Activated CD4-positive, alpha-beta memory T cell treated with anti-CD3 and anti-CD28 coated beads, Interleukin-2, amount 10 ng/mL, durations not matched to agents 7 days and 5 days (primary cell): ENCODE measurements at regions not wholly inside any gene's neighbourhood (a gene's known extent, or its start where the extent isn't known, plus 50 kb on each side); places are given as distances from the start of the nearest gene placed in this dataset.

Experiments used
- CTCF ChIA-PET: fragments of 350-600 bp; sonication (Branson Sonifier 250); formaldehyde crosslinking; loops from one replicate; lab custom pipeline; 2021; ENCODE audit warnings: antibody characterized with exemption, inconsistent platforms; lab: Charles Lee
- POLR2A ChIA-PET: fragments of 350-600 bp; sonication (Branson Sonifier 250); formaldehyde crosslinking; loops from one replicate; lab custom pipeline; 2021; ENCODE audit warnings: antibody characterized with exemption; lab: Charles Lee
- DNase-seq: peaks from one replicate; pipeline ENCODE4 v3.0.0-alpha.2; 2020
- H3K27ac Mint-ChIP-seq: one replicate; pipeline ENCODE4 v1.8.0; 2021; ENCODE audit warnings: mild to moderate bottlenecking, mixed read lengths
- H3K27me3 Mint-ChIP-seq: one replicate; pipeline ENCODE4 v1.8.0; 2021; ENCODE audit warnings: mixed read lengths
- H3K36me3 Mint-ChIP-seq: one replicate; pipeline ENCODE4 v1.8.0; 2021; ENCODE audit warnings: low read depth, mixed read lengths
- H3K4me1 Mint-ChIP-seq: one replicate; pipeline ENCODE4 v1.8.0; 2021; ENCODE audit warnings: mixed read lengths
- H3K4me3 Mint-ChIP-seq: one replicate; pipeline ENCODE4 v1.8.0; 2021; ENCODE audit warnings: mild to moderate bottlenecking, mixed read lengths
- H3K9me3 Mint-ChIP-seq: one replicate; pipeline ENCODE4 v1.8.0; 2021; ENCODE audit warnings: mixed read lengths

DNA sequence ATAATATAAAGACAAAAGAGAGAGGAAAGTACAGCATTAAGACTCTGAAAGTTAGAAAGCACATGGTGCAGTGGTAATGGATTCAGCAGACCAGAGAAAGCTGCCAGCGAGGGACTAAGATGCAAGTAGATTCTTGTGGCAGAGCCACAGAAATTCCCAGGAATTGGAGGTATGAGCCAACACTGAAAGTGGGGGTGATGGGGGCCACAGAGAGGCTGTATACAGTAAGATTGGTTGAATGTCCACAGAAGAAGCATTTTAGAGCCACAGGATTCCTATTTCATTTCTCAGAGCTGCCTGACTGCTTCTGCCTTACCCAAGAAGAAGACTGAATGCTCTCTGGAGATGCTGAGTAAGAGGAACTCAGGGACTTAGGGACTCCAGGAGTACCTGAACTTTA is 295.0 kb downstream of the LMO7 start:
- peaks cover 3% of the 10 kb centered on the region for H3K27me3 Mint-ChIP-seq
- H3K4me1 Mint-ChIP-seq = no peaks in the 10 kb centered on the region
- H3K4me3 Mint-ChIP-seq = no peak overlapping the region
- H3K9me3 Mint-ChIP-seq = no peaks in the 10 kb centered on the region
- no peak overlapping the region for H3K27ac Mint-ChIP-seq
- no peak for DNase-seq
- ChIA-PET CTCF (no interaction called here), POLR2A (no interaction called here)
- no peaks in the 10 kb centered on the region for H3K36me3 Mint-ChIP-seq

DNA sequence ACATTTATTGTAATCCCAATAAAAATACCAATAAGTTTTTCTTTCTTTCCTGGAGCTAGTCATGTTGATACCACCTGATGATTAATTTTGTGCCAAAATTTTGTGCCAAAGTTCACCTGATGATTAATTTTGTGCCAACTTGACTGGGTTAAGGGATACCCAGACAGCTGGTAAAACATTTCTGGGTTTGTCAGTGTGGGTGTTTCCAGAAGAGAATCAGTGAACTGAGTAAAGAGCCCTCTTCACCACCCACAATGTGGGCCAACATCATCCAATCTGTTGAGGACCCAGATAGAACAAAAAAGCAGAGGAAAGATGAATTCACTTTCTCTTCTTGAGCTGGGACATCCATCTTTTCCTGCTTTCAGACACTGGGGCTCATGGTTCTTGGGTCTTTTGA is 292.9 kb downstream of the LMO7 start:
- POLR2A ChIA-PET = no interaction called here
- H3K4me3 Mint-ChIP-seq = no peak overlapping the region

DNA sequence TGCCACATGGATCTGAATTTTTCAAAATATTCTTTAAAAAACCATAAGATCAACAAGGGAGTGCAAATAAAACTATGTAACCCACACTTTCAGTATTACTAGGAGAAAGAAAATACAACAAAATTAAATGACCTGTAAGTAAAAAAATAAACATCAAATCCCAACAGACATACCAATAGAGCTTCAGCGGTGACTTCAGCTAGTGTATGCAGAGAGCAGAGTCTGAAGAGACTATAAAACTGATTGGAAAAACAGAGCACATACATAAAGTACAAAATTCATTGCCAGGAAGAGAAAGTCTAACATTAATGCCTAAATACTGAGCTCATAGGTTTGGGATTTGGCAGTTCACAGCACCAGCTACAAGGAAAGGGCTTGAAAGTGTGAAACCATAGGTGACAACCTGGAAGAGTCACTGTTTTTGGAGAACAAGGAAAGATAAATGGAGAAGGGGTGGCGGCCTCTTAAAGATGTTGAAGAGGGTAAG is 291.1 kb downstream of the LMO7 start:
- no peak overlapping the region for H3K27ac Mint-ChIP-seq
- POLR2A ChIA-PET = no interaction called here
- no peak overlapping the region for H3K4me3 Mint-ChIP-seq
- H3K9me3 Mint-ChIP-seq = no peaks in the 10 kb centered on the region
- CTCF ChIA-PET = no interaction called here
- H3K36me3 Mint-ChIP-seq = no peaks in the 10 kb centered on the region
- peaks cover 2% of the 10 kb centered on the region for H3K27me3 Mint-ChIP-seq
- DNase-seq = no peak
- H3K4me1 Mint-ChIP-seq = no peaks in the 10 kb centered on the region

More for the DNA sequence above, 292.9 kb downstream of the LMO7 start:
- Mint-ChIP-seq H3K27me3 (peaks cover 3% of the 10 kb centered on the region), H3K9me3 (no peaks in the 10 kb centered on the region), H3K27ac (no peak overlapping the region), H3K36me3 (no peaks in the 10 kb centered on the region), H3K4me1 (no peaks in the 10 kb centered on the region)
- DNase-seq = no peak
- CTCF ChIA-PET = no interaction called here

DNA sequence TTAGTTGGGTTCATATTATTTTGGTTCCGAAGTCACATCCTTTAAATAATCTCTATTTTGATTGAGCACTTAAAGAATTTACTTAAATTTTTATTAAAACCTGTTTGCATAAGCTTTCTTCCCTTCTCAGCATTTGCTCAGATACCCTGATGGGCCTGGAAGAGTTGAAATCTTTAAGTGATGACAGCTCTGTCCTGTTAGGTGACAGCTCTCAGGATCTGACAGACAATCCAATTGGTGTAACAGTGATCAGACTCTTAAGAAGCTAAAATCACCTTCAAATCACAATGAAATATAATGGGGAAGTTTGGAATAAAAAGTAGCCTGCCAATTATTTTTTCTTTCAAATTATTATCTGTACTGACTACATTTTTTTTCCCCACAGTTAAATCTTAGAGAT is 284.4 kb downstream of the LMO7 start:
- Mint-ChIP-seq H3K27me3 (peaks cover 4% of the 10 kb centered on the region), H3K4me1 (no peaks in the 10 kb centered on the region), H3K9me3 (no peaks in the 10 kb centered on the region), H3K36me3 (no peaks in the 10 kb centered on the region), H3K4me3 (no peak overlapping the region), H3K27ac (no peak overlapping the region)
- no peak for DNase-seq
- CTCF ChIA-PET = no interaction called here
- POLR2A ChIA-PET = no interaction called here

DNA sequence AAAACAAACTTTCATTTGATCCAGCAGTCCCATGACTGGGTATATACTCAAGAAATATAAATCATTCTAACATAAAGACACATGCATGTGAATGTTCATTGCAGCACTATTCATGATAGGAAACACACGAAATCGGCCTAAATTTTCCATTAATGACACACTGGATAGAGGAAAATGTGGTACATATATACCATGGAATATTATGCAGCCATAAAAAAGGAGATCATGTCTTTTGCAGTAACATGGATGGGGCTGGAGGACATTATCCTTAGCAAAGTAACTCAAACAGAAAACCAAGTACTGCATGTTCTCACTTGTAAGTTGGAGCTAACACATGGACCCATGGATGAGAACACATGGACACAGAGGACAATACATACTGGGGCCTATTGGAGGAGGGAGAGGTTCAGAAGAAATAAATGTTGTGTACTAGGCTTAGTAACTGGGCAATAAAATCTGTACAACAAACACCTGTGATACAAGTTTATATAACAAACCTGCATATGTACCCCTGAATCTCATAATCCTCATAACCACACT is 283.6 kb downstream of the LMO7 start:
- POLR2A ChIA-PET = no interaction called here
- CTCF ChIA-PET = no interaction called here

DNA sequence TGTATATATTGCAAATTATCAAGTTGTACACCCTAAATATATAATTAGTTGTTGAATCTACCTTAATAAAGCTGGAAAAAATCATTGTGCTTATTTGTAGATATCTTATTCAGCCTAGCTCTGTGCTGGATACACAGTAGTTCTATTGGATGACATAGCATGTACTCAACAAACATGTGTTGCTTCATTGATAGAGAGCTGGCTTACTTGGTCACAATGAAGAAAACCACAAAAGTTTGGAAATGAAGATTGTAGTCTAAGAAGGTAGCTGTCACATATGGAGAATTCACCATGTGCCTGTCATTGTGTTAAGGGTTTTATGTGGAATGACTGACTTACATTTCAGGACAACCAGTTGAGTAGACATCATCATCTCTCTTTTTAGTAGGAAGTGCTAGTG is 278.9 kb downstream of the LMO7 start:
- no peaks in the 10 kb centered on the region for H3K4me1 Mint-ChIP-seq
- no peak overlapping the region for H3K27ac Mint-ChIP-seq
- H3K27me3 Mint-ChIP-seq = no peaks in the 10 kb centered on the region
- ChIA-PET POLR2A (no interaction called here), CTCF (interaction anchor here (1.5 kb wide), 1 partner anchor 39 kb away, joined by 4 read pairs; no protein-coding TSS in a partner anchor)
- DNase-seq = no peak
- no peaks in the 10 kb centered on the region for H3K36me3 Mint-ChIP-seq
- no peak overlapping the region for H3K4me3 Mint-ChIP-seq
- no peaks in the 10 kb centered on the region for H3K9me3 Mint-ChIP-seq

More for the DNA sequence above, 283.6 kb downstream of the LMO7 start:
- Mint-ChIP-seq H3K36me3 (no peaks in the 10 kb centered on the region), H3K4me3 (no peak overlapping the region), H3K9me3 (no peaks in the 10 kb centered on the region), H3K27me3 (peaks cover 4% of the 10 kb centered on the region), H3K4me1 (no peaks in the 10 kb centered on the region), H3K27ac (no peak overlapping the region)
- DNase-seq = no peak

DNA sequence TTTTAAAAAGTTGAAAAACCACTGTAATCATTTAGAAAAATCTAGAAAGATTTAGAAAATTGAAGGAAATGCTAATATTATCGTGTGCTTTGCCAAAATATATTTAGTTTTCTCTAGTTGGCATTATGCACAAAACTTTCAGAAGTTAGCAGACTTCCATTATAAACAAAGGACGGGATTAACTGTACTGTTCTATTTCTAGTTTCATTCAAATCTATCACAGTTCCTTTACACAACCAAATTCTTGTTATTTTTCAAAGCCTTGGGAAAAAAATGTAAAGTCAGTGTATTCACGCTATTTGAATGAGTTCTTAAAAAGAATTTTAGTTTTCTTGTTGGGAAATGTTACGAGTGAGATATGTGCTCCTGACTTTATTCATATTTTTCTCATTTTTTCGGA is 277.8 kb downstream of the LMO7 start:
- no peaks in the 10 kb centered on the region for H3K27me3 Mint-ChIP-seq
- ChIA-PET CTCF (interaction anchor here (1.5 kb wide), 1 partner anchor 37 kb away, joined by 4 read pairs; no protein-coding TSS in a partner anchor), POLR2A (no interaction called here)
- H3K4me3 Mint-ChIP-seq = no peak overlapping the region
- no peak for DNase-seq
- H3K36me3 Mint-ChIP-seq = no peaks in the 10 kb centered on the region
- H3K9me3 Mint-ChIP-seq = no peaks in the 10 kb centered on the region
- H3K27ac Mint-ChIP-seq = no peak overlapping the region
- no peaks in the 10 kb centered on the region for H3K4me1 Mint-ChIP-seq

DNA sequence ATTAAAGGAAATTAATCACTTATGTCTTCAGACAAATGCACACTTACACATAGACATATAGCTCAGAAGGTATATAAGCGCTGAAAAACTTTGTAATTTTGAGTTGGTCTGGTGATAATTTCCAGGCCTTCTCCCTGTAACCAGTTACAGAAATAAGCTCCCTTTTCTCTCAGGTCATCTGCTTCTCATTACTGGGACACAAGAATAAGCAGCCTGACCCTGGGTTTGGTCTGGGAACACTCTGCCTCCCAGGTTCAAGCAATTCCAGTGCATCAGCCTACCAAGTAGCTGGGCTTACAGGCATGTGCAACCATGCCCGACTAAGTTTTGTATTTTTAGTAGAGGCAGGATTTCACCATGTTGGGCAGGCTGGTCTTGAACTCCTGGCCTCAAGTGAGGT is 274.5 kb downstream of the LMO7 start:
- Mint-ChIP-seq H3K9me3 (no peaks in the 10 kb centered on the region), H3K27me3 (peaks cover 5% of the 10 kb centered on the region), H3K27ac (no peak overlapping the region), H3K4me3 (no peak overlapping the region), H3K36me3 (no peaks in the 10 kb centered on the region), H3K4me1 (no peaks in the 10 kb centered on the region)
- ChIA-PET POLR2A (no interaction called here), CTCF (no interaction called here)
- DNase-seq = no peak
